ENCODE measurements at regions not wholly inside any gene's neighbourhood (a gene's known extent, or its start where the extent isn't known, plus 50 kb on each side); places are given as distances from the start of the nearest gene placed in this dataset.
"Not testable (repeated sequence)": the region's sequence is repeated elsewhere in the genome, so short reads cannot be mapped to it uniquely, and the experiment has no call there.

DNA sequence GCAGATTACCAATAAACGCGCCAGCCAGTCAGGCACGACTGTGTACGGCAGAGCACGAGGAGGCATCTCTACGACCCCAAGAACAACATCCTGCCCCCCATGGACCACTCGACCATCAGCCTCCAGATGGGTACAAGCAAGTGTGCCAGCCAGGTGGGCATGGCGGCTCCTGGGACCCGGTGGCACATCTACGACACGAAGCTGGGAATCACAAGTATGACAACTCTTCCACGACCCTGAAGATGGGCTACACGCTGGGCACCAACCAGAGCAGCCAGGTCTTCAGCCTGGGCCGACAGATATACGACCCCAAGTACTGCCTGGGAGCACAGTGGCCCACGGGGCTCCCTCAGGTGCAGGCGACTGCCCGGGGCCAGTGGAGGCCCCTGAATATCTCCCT, 217.6 kb downstream of the POTED start:
- DNase-seq: no peak
- Histone ChIP-seq H3K4me3 (no peak overlapping the region), H3K4me1 (no peaks in the 10 kb centered on the region), H3K36me3 (no peaks in the 10 kb centered on the region), H3K27me3 (no peaks in the 10 kb centered on the region), H3K9me3 (no peaks in the 10 kb centered on the region), H3K27ac (no peak overlapping the region)
- intact Hi-C loops (cut with DNase I; ENCODE audit: low total_unique reads): no loop called here
- TF ChIP-seq CTCF (IDR thresholded peaks at IDR 0.05): no peak

- H3K9me3 ChIP-seq; DNase-seq; H3K36me3 ChIP-seq; H3K27ac ChIP-seq; H3K27me3 ChIP-seq; intact Hi-C loops (cut with DNase I; ENCODE audit: low total_unique reads); H3K4me1 ChIP-seq; H3K4me3 ChIP-seq: not testable (repeated sequence)
These were observed 216.9 kb downstream of the POTED start for GRCh38 chr21:13826511-13826910.

DNA sequence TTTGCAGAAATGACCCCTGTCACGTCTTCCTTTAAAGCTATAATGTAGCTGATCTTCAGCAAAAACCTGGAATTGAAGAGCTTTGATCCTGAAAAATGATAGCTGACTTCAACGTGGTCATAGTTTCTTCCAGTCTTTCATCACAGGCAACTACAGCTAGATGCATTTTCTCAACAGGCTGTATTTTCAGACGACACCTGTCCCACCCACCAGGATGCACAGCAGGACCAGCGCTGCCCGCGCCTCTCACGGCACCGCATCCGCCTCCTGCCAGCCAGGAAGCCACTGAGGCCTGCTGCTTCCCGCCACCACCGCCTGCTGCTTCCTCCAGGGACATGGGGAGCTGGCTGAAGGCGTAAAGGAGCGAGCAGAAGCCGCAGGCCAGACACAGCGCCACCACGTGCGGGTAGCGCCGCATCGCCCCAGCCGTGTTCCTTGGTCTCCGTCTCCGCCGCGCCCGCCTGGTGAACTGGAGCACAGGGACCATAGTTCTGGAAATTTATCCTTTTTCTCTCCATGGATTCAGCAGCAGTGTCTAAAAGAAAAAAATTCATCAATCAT, 215.7 kb downstream of the POTED start:
- H3K4me1 ChIP-seq; H3K27ac ChIP-seq; H3K36me3 ChIP-seq; H3K4me3 ChIP-seq; H3K9me3 ChIP-seq; H3K27me3 ChIP-seq; intact Hi-C loops (cut with DNase I; ENCODE audit: low total_unique reads); DNase-seq: not testable (repeated sequence)

- H3K36me3 ChIP-seq; H3K4me1 ChIP-seq; DNase-seq; H3K27me3 ChIP-seq; H3K9me3 ChIP-seq; intact Hi-C loops (cut with DNase I; ENCODE audit: low total_unique reads); H3K27ac ChIP-seq; H3K4me3 ChIP-seq: not testable (repeated sequence)
These were observed 210.7 kb downstream of the POTED start for GRCh38 chr21:13820286-13820685.

GRCh38 chr21:13812191-13812590, 202.6 kb downstream of the POTED start:
- H3K4me1 ChIP-seq; H3K27ac ChIP-seq; DNase-seq; H3K36me3 ChIP-seq; intact Hi-C loops (cut with DNase I; ENCODE audit: low total_unique reads); H3K4me3 ChIP-seq; H3K9me3 ChIP-seq; H3K27me3 ChIP-seq: not testable (repeated sequence)

DNA sequence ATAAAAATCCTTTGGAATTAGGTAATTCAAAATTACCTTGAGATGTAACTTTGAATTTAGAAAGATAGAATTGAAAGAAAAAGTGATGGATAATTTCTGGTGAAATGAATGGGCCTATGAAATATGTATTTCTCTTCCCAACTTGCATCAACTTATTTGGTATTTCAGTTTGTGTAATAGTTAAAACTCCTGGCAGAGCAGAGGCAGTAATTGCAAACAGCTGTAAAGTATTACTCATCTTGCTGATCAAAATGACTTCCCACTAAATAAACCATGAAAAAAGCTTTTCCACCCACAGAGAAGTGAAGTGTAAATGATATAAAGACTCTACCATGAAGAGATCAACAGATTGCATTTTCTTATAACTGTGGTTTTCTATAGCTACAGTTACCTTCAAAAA, 201.0 kb downstream of the POTED start:
- H3K27me3 ChIP-seq; intact Hi-C loops (cut with DNase I; ENCODE audit: low total_unique reads); DNase-seq: not testable (repeated sequence)

GRCh38 chr21:13806444-13806843, 196.9 kb downstream of the POTED start:
- intact Hi-C loops (cut with DNase I; ENCODE audit: low total_unique reads); H3K4me3 ChIP-seq; H3K9me3 ChIP-seq; H3K36me3 ChIP-seq; DNase-seq; H3K27ac ChIP-seq; H3K27me3 ChIP-seq; H3K4me1 ChIP-seq: not testable (repeated sequence)

More for the DNA sequence above, 201.0 kb downstream of the POTED start:
- H3K4me3 ChIP-seq, H3K9me3 ChIP-seq, H3K36me3 ChIP-seq, H3K27ac ChIP-seq, H3K4me1 ChIP-seq: not testable (repeated sequence)

DNA sequence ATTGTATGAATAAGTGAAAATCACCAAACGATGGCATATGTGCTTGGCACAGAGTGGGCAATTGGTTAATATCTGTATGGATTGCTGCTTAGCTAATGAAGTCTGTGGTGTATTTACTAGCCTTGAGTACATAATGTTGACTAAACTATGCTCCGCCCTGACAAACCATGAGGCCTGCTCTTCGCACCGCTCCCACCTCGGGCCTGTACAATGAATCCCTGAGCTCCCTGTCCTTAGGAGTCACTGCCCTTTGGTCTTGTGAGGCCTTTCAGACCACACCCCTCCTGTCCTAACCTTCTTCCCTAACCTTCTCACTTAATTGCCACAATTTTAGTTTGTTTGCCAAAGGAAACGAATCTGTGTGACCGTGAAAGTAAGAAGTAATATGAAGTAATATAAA, 193.2 kb downstream of the POTED start:
- H3K9me3 ChIP-seq; H3K27ac ChIP-seq; DNase-seq; H3K27me3 ChIP-seq; intact Hi-C loops (cut with DNase I; ENCODE audit: low total_unique reads); H3K36me3 ChIP-seq; H3K4me1 ChIP-seq; H3K4me3 ChIP-seq: not testable (repeated sequence)
